ENCODE measurements at regions not wholly inside any gene's neighbourhood (a gene's known extent, or its start where the extent isn't known, plus 50 kb on each side); places are given as distances from the start of the nearest gene placed in this dataset.
"Not testable (repeated sequence)": the region's sequence is repeated elsewhere in the genome, so short reads cannot be mapped to it uniquely, and the experiment has no call there.

GRCh38 chr6:57808581-57808980 is 491.2 kb downstream of the PRIM2 start:
- peaks cover 12% of the 10 kb centered on the region for H3K27me3 ChIP-seq (ENCODE audit: control insufficient read depth, insufficient read depth, low read length)
- WGBS (ENCODE audit: insufficient coverage, low lambda C conversion rate): 0% methylated on average over 1 of the region's 21 CpGs

GRCh38 chr6:57809454-57809853 is 492.0 kb downstream of the PRIM2 start:
- H3K27me3 ChIP-seq (ENCODE audit: control insufficient read depth, insufficient read depth, low read length): peaks cover 14% of the 10 kb centered on the region
- not testable (repeated sequence) for H3K4me1 ChIP-seq (ENCODE audit: control insufficient read depth, insufficient read depth, low read length); H3K27ac ChIP-seq (ENCODE audit: low read length); H3K36me3 ChIP-seq (ENCODE audit: control insufficient read depth, insufficient read depth, low read length); DNase-seq; H3K9me3 ChIP-seq (ENCODE audit: control insufficient read depth, low read depth, low read length); H3K4me3 ChIP-seq (ENCODE audit: low read length)
- WGBS (ENCODE audit: insufficient coverage, low lambda C conversion rate): 0% methylated on average over 2 of the region's 12 CpGs

More at GRCh38 chr6:57808581-57808980, 491.2 kb downstream of the PRIM2 start:
- H3K27ac ChIP-seq (ENCODE audit: low read length); DNase-seq; H3K36me3 ChIP-seq (ENCODE audit: control insufficient read depth, insufficient read depth, low read length); H3K9me3 ChIP-seq (ENCODE audit: control insufficient read depth, low read depth, low read length); H3K4me3 ChIP-seq (ENCODE audit: low read length); H3K4me1 ChIP-seq (ENCODE audit: control insufficient read depth, insufficient read depth, low read length): not testable (repeated sequence)

- 0% methylated on average over 3 of the region's 28 CpGs for WGBS (ENCODE audit: insufficient coverage, low lambda C conversion rate)
- not testable (repeated sequence) for H3K4me1 ChIP-seq (ENCODE audit: control insufficient read depth, insufficient read depth, low read length); DNase-seq; H3K36me3 ChIP-seq (ENCODE audit: control insufficient read depth, insufficient read depth, low read length); H3K4me3 ChIP-seq (ENCODE audit: low read length); H3K9me3 ChIP-seq (ENCODE audit: control insufficient read depth, low read depth, low read length); H3K27ac ChIP-seq (ENCODE audit: low read length)
- H3K27me3 ChIP-seq (ENCODE audit: control insufficient read depth, insufficient read depth, low read length): peaks cover 12% of the 10 kb centered on the region
These were observed 496.0 kb downstream of the PRIM2 start for GRCh38 chr6:57813271-57814075.

- H3K27me3 ChIP-seq (ENCODE audit: control insufficient read depth, insufficient read depth, low read length); H3K27ac ChIP-seq (ENCODE audit: low read length): not testable (repeated sequence)
These were observed 498.4 kb downstream of the PRIM2 start for GRCh38 chr6:57815826-57816225.

GRCh38 chr6:57821325-57821724 is 503.9 kb downstream of the PRIM2 start:
- not testable (repeated sequence) for H3K27ac ChIP-seq (ENCODE audit: low read length); H3K27me3 ChIP-seq (ENCODE audit: control insufficient read depth, insufficient read depth, low read length); H3K36me3 ChIP-seq (ENCODE audit: control insufficient read depth, insufficient read depth, low read length); H3K9me3 ChIP-seq (ENCODE audit: control insufficient read depth, low read depth, low read length); H3K4me1 ChIP-seq (ENCODE audit: control insufficient read depth, insufficient read depth, low read length); H3K4me3 ChIP-seq (ENCODE audit: low read length); DNase-seq
- no CpG with 5 or more reads among the region's 21 CpGs for WGBS (ENCODE audit: insufficient coverage, low lambda C conversion rate)

More at GRCh38 chr6:57815826-57816225, 498.4 kb downstream of the PRIM2 start:
- not testable (repeated sequence) for H3K9me3 ChIP-seq (ENCODE audit: control insufficient read depth, low read depth, low read length); DNase-seq; H3K4me1 ChIP-seq (ENCODE audit: control insufficient read depth, insufficient read depth, low read length); H3K4me3 ChIP-seq (ENCODE audit: low read length); H3K36me3 ChIP-seq (ENCODE audit: control insufficient read depth, insufficient read depth, low read length)
- no CpG with 5 or more reads among the region's 10 CpGs for WGBS (ENCODE audit: insufficient coverage, low lambda C conversion rate)

GRCh38 chr6:57822448-57822847 is 505.0 kb downstream of the PRIM2 start:
- DNase-seq; H3K27ac ChIP-seq (ENCODE audit: low read length); H3K27me3 ChIP-seq (ENCODE audit: control insufficient read depth, insufficient read depth, low read length); H3K4me3 ChIP-seq (ENCODE audit: low read length); H3K9me3 ChIP-seq (ENCODE audit: control insufficient read depth, low read depth, low read length); H3K36me3 ChIP-seq (ENCODE audit: control insufficient read depth, insufficient read depth, low read length); H3K4me1 ChIP-seq (ENCODE audit: control insufficient read depth, insufficient read depth, low read length): not testable (repeated sequence)
- WGBS (ENCODE audit: insufficient coverage, low lambda C conversion rate): no CpG with 5 or more reads among the region's 19 CpGs

GRCh38 chr6:57822896-57823358 is 505.5 kb downstream of the PRIM2 start:
- Histone ChIP-seq H3K27ac (ENCODE audit: low read length) (no peak overlapping the region), H3K4me3 (ENCODE audit: low read length) (no peak overlapping the region), H3K4me1 (ENCODE audit: control insufficient read depth, insufficient read depth, low read length) (no peaks in the 10 kb centered on the region), H3K9me3 (ENCODE audit: control insufficient read depth, low read depth, low read length) (no peaks in the 10 kb centered on the region), H3K36me3 (ENCODE audit: control insufficient read depth, insufficient read depth, low read length) (no peaks in the 10 kb centered on the region), H3K27me3 (ENCODE audit: control insufficient read depth, insufficient read depth, low read length) (peaks cover 9% of the 10 kb centered on the region)
- WGBS (ENCODE audit: insufficient coverage, low lambda C conversion rate): 10% methylated on average over 5 of the region's 27 CpGs
- DNase-seq: no peak

GRCh38 chr6:57837622-57838209 is 520.3 kb downstream of the PRIM2 start:
- DNase-seq: not testable (repeated sequence)

GRCh38 chr6:57841551-57841950 is 524.1 kb downstream of the PRIM2 start:
- WGBS (ENCODE audit: insufficient coverage, low lambda C conversion rate): no CpG with 5 or more reads among the region's 6 CpGs
- H3K4me1 ChIP-seq (ENCODE audit: control insufficient read depth, insufficient read depth, low read length); DNase-seq; H3K9me3 ChIP-seq (ENCODE audit: control insufficient read depth, low read depth, low read length); H3K27ac ChIP-seq (ENCODE audit: low read length); H3K27me3 ChIP-seq (ENCODE audit: control insufficient read depth, insufficient read depth, low read length); H3K36me3 ChIP-seq (ENCODE audit: control insufficient read depth, insufficient read depth, low read length); H3K4me3 ChIP-seq (ENCODE audit: low read length): not testable (repeated sequence)

More at GRCh38 chr6:57837622-57838209, 520.3 kb downstream of the PRIM2 start:
- H3K4me1 ChIP-seq (ENCODE audit: control insufficient read depth, insufficient read depth, low read length); H3K27ac ChIP-seq (ENCODE audit: low read length); H3K36me3 ChIP-seq (ENCODE audit: control insufficient read depth, insufficient read depth, low read length); H3K9me3 ChIP-seq (ENCODE audit: control insufficient read depth, low read depth, low read length); H3K27me3 ChIP-seq (ENCODE audit: control insufficient read depth, insufficient read depth, low read length); H3K4me3 ChIP-seq (ENCODE audit: low read length): not testable (repeated sequence)
- WGBS (ENCODE audit: insufficient coverage, low lambda C conversion rate): no CpG with 5 or more reads among the region's 9 CpGs

- not testable (repeated sequence) for H3K4me3 ChIP-seq (ENCODE audit: low read length); H3K9me3 ChIP-seq (ENCODE audit: control insufficient read depth, low read depth, low read length); H3K27ac ChIP-seq (ENCODE audit: low read length); DNase-seq; H3K27me3 ChIP-seq (ENCODE audit: control insufficient read depth, insufficient read depth, low read length); H3K36me3 ChIP-seq (ENCODE audit: control insufficient read depth, insufficient read depth, low read length); H3K4me1 ChIP-seq (ENCODE audit: control insufficient read depth, insufficient read depth, low read length)
- 50% methylated on average over 2 of the region's 44 CpGs for WGBS (ENCODE audit: insufficient coverage, low lambda C conversion rate)
These were observed 536.4 kb downstream of the PRIM2 start for GRCh38 chr6:57853745-57854407.
